Osteocyte (in vitro differentiated cells): ENCODE measurements at regions not wholly inside any gene's neighbourhood (a gene's known extent, or its start where the extent isn't known, plus 50 kb on each side); places are given as distances from the start of the nearest gene placed in this dataset.

Source experiments
- DNase-seq: peaks from one replicate; pipeline ENCODE4 v3.0.0; 2021; ENCODE audit warnings: mixed read lengths; ENCODE audit not compliant: unreplicated experiment; ENCODE audit errors: extremely low spot score
- H3K27ac Mint-ChIP-seq: one replicate; pipeline ENCODE4 v1.8.0; 2021; ENCODE audit warnings: mild to moderate bottlenecking, mixed read lengths; ENCODE audit not compliant: unreplicated experiment
- H3K27me3 Mint-ChIP-seq: one replicate; pipeline ENCODE4 v1.8.0; 2021; ENCODE audit warnings: mixed read lengths; ENCODE audit not compliant: unreplicated experiment
- H3K36me3 Mint-ChIP-seq: one replicate; pipeline ENCODE4 v1.8.0; 2021; ENCODE audit warnings: mixed read lengths; ENCODE audit not compliant: unreplicated experiment
- H3K4me1 Mint-ChIP-seq: one replicate; pipeline ENCODE4 v1.8.0; 2021; ENCODE audit warnings: mixed read lengths; ENCODE audit not compliant: unreplicated experiment
- H3K4me3 Mint-ChIP-seq: one replicate; pipeline ENCODE4 v1.8.0; 2021; ENCODE audit warnings: mild to moderate bottlenecking, moderate library complexity, mixed read lengths; ENCODE audit not compliant: unreplicated experiment
- H3K9me3 Mint-ChIP-seq: one replicate; pipeline ENCODE4 v1.8.0; 2021; ENCODE audit warnings: mixed read lengths; ENCODE audit not compliant: unreplicated experiment
- CTCF ChIP-seq: fragments of 200-600 bp; sonication (generic); IDR thresholded peaks from 2 replicates; pipeline ENCODE4 v1.5.0; 2021; ENCODE audit warnings: antibody characterized with exemption, mild to moderate bottlenecking, moderate library complexity

- Mint-ChIP-seq H3K27ac (no peak overlapping the region), H3K4me1 (no peaks in the 10 kb centered on the region), H3K9me3 (peaks cover 7% of the 10 kb centered on the region), H3K4me3 (no peak overlapping the region), H3K27me3 (no peaks in the 10 kb centered on the region), H3K36me3 (no peaks in the 10 kb centered on the region)
- DNase-seq = no peak
- no peak for TF ChIP-seq CTCF
Measured at GRCh38 chr5:4422247-4422646, 717.9 kb upstream of the ADAMTS16 start.

- Mint-ChIP-seq H3K4me3 (no peak overlapping the region), H3K9me3 (peaks cover 12% of the 10 kb centered on the region), H3K27ac (no peak overlapping the region), H3K36me3 (no peaks in the 10 kb centered on the region), H3K27me3 (no peaks in the 10 kb centered on the region), H3K4me1 (no peaks in the 10 kb centered on the region)
- no peak for DNase-seq
- no peak for TF ChIP-seq CTCF
Measured at GRCh38 chr5:4424895-4425294, 715.2 kb upstream of the ADAMTS16 start.

- H3K27ac Mint-ChIP-seq = no peak overlapping the region
- no peak for DNase-seq
- H3K4me1 Mint-ChIP-seq = no peaks in the 10 kb centered on the region
- H3K27me3 Mint-ChIP-seq = no peaks in the 10 kb centered on the region
- no peak for TF ChIP-seq CTCF
- no peak overlapping the region for H3K4me3 Mint-ChIP-seq
- H3K36me3 Mint-ChIP-seq = no peaks in the 10 kb centered on the region
- H3K9me3 Mint-ChIP-seq = peaks cover 35% of the 10 kb centered on the region
Measured at GRCh38 chr5:4440536-4440935, 699.6 kb upstream of the ADAMTS16 start.

GRCh38 chr5:4442221-4442620, 697.9 kb upstream of the ADAMTS16 start:
- Mint-ChIP-seq H3K27ac (no peak overlapping the region), H3K4me3 (no peak overlapping the region), H3K36me3 (no peaks in the 10 kb centered on the region), H3K9me3 (peaks cover 40% of the 10 kb centered on the region), H3K27me3 (no peaks in the 10 kb centered on the region), H3K4me1 (no peaks in the 10 kb centered on the region)
- no peak for TF ChIP-seq CTCF
- no peak for DNase-seq

- H3K9me3 Mint-ChIP-seq = peaks cover 36% of the 10 kb centered on the region
- no peaks in the 10 kb centered on the region for H3K36me3 Mint-ChIP-seq
- no peak overlapping the region for H3K27ac Mint-ChIP-seq
- H3K4me1 Mint-ChIP-seq = no peaks in the 10 kb centered on the region
- no peak overlapping the region for H3K4me3 Mint-ChIP-seq
- TF ChIP-seq CTCF = no peak
- H3K27me3 Mint-ChIP-seq = no peaks in the 10 kb centered on the region
- no peak for DNase-seq
Measured at GRCh38 chr5:4447657-4448056, 692.5 kb upstream of the ADAMTS16 start.
